HG02588 (cell line): ENCODE measurements at regions not wholly inside any gene's neighbourhood (a gene's known extent, or its start where the extent isn't known, plus 50 kb on each side); places are given as distances from the start of the nearest gene placed in this dataset.
"Not testable (repeated sequence)": the region's sequence is repeated elsewhere in the genome, so short reads cannot be mapped to it uniquely, and the experiment has no call there.

Source experiments
- ATAC-seq: cut with Tn5 transposase; IDR thresholded peaks from one replicate; pipeline ENCODE4 v1.9.1; 2021; ENCODE audit warnings: mild to moderate bottlenecking, moderate library complexity; ENCODE audit not compliant: unreplicated experiment

DNA sequence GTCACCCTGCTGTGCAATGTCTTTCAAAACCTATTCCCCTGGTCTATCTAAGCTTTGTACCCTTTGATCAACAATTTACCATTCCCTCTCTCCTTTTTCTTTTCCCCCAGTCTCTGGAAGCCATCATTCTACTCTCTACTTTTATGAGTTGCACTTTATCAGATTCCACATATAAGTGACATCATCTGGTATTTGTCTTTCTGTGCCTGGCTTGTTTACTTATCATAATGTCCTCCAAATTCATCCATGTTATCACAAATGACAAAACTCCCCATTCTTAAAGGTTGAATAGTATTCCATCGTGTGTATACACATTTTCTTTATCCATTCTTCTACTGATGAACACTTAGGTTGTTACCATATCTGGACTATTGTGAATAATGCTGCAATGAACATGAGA is 344.2 kb upstream of the CCNH start:
- no peak for ATAC-seq

DNA sequence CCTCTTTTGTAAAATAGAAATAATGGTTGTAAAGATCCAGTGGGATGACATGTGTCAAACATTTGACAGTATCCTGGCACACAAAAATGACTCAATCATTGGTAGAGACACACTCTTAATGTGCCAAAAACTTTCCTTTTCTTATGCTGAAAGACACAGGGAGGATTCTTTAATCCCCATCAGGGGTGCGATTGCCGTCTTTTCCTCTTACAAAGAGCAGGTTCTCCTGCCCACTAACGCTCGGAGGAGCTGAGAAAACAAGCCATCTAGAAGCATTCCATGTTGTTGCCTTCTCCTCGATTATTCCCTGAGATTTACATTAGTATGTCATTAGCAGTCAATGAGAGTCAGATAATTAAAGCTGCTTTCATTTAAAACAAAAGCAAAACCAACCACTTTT is 342.6 kb upstream of the CCNH start:
- ATAC-seq = no peak

DNA sequence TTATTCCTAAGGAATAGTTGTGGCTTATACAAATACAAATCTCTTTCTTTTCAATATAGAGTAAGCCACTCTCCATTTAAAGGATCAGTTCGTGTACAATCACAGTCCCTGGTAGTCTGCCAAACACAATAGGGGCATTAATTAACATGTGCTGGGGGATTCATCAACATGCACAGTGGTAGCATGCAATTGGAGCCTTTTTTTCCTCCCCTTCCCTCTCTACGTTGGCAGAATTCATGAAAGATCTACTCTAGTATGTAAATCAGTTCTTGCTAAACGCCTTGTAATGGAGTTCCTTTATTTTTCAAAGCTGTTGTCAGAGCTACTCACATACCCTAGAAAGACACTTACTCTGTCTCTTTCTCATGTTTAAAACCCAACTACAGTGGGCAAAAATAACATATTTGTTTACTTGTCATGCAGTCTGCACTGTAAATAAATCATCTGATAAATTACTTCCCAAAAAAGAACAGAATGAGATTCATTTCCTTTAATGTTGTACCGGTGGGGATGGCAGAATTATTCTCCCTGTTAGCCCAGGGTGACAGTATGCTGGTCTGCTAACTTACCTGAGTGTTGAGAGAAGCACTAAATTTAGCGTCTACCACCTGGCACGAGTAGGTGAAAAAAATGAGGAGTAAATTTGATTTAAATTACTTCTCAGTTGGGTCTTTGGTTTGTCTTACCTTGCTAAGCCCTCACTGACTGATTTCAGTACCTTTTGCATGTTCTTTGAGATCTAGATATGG is 341.5 kb upstream of the CCNH start:
- no peak for ATAC-seq

DNA sequence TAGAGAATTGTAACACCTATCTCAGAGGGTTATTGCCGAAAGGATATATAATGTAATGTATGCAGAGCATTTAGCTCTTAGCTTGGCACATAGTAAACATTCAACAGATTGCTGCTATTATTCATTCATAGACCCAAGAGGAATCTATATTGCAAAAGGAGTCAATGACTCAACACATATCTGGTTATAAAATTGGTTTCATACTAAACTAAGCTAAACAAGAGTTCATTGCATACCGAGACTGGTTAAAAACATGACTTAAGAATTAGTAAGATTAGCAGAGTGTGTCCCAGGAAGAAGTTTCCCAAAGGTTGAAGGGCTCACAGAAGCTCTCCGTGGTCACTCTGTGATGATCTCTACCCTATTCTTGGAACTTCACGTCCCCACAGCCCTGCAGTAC is 339.6 kb upstream of the CCNH start:
- ATAC-seq = no peak

DNA sequence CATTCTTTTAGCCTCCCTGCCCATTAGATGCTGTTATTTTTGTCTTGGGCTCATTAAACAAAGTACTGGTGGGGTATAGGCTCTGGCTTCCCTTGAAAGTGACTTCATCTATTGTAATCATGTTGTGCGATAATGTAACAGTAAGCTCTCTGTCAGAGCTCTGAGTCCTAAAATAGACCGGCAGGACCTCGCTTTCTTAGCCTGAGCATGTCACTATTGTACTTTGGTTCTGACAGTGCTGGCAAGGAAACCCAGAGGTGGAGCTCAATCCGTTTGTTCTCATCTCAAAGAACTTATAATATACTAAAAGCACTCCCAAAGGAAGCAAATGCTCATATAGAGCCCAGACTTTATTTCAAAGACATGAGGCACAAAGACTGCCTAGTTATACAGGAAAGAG is 339.1 kb upstream of the CCNH start:
- no peak for ATAC-seq

DNA sequence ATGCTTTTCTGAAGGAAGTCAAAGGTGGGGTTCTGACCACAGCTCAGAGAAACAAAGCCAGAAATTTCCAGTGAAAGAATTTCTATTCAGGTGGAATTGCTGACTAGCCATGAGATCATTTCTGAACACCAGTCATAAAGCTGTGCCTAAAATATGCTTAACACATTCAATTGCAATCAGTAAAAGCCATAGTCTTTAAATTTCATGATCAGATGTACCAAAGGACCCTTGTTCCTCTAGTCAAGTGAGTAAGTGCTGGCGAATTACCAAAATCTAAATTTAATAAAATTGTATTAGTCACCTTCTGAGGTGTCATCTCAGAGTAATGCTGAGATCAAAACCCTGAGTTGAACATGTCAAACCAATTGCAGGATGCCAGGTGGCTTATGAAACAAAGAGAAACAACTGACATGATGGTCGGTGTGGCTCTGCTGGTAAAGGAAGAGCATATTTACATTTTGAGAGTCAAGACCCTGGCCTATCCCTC is 334.2 kb upstream of the CCNH start:
- no peak for ATAC-seq

DNA sequence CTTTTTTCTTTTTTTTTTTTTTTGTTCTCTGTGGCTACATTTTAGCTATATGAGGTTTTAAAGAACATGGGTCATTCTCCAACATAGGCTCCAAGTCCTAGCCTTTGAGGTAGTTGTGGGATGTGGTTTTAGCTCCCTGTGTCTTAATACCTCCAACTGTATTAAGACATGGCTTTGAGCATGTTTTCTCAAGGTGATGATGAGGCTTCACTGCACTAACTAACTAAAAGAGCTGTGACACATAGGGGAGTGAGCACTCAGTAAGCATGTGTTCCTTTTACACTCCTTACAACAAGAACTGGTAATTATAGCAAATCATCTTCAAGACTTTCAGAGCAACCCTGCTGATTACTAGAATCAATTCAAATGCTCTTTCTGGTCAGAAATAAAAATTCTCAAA is 333.6 kb upstream of the CCNH start:
- no peak for ATAC-seq

DNA sequence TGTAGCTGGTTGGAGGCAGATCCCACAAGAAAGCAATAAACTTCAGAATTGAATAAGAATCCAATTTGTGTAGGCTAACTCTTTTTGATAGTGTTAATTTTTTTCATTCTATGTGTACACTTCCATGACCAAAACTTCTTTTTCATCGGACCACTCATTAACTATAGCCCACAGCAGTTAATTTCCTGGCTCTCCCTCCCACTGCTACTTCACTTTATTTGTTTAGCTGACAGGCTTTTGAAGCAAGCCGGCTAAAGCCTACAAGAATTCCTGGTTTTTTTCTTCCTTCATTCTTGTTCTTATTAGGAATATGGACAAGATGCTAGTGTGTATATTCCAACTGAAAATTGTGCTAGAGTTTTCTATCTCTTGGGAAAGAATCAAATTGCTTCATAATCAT is 329.2 kb upstream of the CCNH start:
- no peak for ATAC-seq

DNA sequence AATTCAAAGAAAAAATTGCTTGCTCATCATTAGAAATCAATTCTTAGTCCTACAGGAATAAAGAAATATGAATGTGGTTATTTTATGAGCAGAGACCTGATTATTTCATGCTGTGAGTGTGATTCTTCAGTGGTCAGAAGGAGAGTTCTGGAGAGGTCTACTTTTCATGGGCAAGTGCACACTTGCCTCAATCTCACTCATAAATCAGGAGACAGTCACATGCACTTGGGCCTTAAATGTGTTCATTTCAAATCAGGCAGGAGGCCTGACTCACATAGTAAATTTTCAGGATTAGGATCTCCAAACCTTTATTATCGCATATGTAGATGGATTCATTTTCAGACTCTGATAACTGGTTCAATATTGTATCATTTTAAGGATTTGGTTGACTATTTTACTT is 323.2 kb upstream of the CCNH start:
- ATAC-seq = no peak

DNA sequence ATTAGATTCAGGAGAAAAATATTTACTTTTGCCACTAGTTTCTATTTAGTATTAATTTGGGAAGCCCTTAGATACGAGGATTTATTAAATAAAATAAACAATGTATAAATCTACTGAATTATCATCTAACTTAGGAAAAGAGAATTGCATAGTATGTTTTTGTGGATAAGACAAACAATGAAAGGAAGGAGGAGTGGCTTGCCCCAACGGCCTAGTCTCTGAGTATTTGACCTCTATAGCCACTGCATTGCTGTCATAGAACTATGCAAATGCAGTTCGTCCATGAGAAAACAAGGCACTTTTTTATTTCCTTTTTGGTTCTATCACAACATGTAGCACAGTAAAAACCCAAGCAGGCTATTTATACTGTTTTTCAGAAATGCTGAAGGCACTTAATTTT is 321.2 kb upstream of the CCNH start:
- ATAC-seq = no peak

DNA sequence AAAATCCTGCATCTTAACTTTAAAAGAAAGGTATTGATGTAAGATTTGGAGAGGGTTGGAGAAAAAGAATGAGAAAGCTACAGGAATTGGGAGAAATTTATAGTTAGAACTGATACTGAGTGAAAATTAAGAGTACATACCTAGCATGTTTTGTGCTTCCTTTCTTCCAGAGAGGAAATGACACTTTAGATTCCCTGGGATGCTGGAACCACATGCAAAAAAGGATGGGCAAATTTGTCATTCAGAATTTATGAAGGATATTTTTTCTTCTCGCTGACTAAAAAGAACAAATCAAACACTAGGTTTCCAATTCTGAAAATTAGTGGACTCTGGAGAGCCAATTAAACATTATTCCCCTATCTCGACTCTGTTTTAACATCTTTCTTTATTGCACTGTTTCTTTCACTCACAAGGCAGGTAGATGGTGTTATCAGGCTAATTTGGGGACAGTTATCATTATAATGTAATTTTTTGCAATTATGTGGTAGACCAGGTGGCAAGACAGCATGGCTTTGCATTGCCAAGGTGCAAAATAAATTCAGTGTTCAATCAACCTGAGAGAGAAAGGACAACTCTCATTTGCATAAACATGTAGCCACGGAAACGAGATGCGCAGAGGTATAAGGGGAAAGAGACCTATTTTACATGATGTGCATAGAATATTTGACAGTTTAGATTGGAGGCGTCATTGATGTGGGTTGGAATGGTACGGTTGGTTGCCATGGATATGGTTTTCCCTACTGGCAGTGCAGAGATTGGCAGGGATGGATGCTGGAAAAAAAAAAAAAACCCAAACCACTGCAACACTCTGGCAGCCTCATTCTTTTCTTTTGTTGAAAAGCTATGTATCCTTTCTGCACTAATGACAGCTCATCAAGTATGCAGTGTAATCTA is 320.4 kb upstream of the CCNH start:
- ATAC-seq = no peak

DNA sequence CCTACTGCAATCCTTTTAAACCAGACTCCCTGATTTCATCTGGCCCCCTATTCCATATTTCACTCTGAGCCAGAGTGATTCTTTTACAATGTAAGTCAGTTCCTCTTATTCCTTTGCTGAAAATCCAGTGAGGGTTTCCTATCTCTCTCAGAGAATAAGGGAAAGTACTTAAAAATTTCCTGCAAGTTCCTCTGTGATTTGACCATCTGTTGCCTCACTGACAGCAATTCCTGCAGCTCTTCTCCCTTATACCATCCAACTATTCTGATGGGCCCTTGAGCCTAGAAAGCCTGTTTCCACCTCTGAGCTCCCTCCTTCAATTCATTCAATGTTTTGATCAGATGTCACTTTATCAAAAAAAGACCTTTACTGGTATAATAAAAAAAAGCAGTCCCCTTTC is 317.1 kb upstream of the CCNH start:
- no peak for ATAC-seq

DNA sequence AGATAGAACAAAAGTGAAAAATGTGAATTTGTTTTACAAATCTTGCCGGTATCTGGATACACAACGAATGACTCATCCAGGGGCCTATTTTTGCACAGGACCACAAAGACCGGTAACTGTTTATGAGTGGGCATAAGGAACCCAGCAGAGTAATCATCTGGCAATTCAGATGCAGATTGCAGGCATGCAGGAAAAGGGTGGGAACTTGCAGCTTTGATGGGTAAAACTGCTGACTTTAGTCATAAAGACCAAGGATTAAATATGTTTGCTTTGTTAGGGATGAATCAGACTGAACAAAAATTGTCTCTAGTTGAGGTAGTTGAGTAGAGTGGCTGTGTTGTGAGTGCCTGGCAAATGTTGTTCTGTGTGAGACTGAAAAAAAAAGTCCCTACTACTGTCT is 309.6 kb upstream of the CCNH start:
- no peak for ATAC-seq

DNA sequence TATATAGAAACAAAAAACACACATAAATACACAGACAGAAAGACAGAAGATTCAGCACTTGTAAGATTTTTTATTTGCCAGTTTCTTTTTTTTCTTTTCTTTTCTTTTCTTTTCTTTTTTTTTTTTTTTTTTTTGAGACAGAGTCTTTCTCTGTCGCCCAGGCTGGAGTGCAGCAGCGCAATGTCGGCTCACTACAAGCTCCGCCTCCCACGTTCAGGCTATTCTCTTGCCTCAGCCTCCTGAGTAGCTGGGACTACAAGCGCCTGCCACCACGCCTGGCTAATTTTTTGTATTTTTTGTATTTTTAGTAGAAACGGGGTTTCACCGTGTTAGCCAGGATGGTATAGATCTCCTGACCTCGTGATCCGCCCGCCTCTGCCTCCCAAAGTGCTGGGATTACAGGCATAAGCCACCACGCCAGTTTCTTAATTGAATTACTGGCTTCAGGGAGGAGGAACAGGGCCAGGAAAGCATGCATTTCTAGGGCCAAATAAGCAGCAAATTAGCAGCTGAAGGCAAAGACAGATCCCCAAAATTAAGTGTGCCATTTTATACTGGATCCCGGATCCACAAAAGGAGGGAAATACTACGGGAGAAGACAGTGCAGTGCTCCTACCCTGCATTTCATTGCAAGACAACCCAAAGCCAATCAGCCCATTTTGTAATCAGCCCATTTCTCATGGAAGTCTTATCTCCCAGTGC is 305.6 kb upstream of the CCNH start:
- not testable (repeated sequence) for ATAC-seq

DNA sequence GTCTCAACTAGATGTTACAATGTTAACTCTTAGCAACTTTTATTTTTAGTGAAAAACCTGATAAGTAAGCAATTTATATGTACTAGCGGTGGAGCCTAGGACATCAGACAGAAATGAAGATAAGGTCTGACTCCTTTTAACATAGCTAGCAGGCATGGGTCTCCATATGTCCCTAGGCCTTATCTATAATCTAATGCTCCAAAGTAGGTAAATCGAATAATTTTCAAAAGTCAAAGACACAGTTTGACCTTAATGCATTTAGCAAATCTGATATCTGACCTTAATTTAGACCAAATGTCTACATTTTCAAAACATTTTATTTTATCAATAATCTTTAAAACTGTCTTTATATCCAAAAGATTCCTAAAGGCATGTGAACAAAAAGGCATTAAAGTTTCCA is 305.0 kb upstream of the CCNH start:
- no peak for ATAC-seq

DNA sequence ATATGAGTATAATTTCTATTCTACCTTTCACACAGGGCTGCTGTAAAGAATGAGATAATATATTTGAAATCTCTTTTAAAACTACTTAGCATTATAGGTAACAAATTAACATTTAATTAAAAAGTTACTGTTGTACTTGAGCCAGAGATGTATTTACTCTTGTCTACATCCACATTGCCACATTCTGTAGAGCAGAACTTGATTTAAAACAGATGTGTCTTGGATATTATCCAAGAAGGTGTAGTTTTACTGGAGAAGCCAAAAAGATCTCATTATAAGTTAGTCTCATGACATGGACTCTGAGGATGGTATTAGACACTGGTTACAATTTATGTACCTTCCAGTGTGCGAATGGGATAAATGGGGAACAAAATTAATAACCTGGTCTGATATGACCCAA is 293.1 kb upstream of the CCNH start:
- ATAC-seq = no peak

DNA sequence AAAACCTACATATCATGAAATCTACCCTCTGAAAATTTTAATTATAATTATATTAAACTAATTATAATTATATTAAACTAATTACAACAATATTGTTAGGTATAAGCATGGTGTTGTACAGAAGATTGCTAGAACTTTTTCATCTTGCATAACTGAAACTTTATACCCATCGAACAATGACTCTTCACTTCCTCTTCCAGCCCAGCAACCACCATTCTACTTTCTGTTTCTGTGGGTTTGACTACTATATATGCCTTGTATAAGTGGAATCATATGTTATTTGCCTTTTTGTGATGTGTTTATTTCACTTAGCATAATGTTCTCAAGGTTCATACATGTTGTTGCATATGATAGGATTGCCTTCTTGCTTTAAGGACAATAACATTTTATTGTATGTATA is 274.2 kb upstream of the CCNH start:
- ATAC-seq = peak; percentile 84

DNA sequence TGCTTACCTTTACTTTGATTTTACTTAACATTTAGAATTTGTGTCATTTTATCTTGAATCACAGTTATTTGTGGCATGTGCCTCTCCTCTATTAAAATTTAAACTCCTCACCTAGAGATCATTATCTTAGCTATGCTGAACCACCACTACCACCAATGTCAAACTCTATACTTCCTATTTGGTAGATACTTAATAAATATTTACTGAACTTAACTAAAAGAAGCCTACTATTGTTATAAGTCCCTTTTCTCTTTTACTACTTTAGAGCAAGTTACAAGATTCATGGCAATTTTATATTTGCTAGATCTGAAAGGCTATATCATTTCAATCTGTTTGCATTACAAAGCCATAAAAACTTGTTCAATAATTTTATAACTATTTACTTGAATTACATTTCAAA is 273.3 kb upstream of the CCNH start:
- ATAC-seq = no peak

DNA sequence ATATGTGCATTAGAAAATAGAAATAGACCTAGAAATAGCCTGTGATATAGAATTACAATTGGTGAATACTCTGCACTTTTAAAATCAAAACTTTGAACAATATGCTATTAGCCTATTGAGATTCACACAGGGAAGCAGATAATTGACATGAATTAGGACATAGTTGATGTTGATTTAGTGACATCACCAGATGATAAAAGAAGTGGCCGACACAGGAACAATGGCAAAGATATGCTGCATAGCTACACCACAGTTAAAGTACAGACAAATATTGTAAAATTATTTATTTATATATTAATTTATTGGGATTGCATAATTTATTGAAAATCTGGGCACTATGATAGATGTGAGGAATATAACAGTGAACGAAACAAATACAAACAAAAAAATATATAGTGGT is 261.5 kb upstream of the CCNH start:
- no peak for ATAC-seq

DNA sequence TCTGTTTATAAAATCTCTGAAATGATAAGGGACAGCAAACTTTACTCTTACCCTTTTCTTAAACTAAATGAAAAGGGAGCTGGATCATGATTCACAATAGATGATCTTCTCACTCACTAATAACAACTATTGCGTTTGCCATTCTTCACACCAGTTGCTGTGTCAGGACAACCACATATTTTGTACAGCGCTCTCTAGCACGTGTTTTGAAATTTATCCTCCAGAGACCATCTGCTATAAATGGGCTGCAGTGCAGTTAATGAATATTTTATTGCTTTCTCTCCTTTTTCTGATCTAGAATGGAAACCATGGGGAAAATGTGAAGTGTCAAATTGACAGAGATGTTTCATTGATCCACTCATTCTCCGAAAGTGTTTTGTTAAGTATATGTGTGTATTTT is 258.4 kb upstream of the CCNH start:
- ATAC-seq = no peak

DNA sequence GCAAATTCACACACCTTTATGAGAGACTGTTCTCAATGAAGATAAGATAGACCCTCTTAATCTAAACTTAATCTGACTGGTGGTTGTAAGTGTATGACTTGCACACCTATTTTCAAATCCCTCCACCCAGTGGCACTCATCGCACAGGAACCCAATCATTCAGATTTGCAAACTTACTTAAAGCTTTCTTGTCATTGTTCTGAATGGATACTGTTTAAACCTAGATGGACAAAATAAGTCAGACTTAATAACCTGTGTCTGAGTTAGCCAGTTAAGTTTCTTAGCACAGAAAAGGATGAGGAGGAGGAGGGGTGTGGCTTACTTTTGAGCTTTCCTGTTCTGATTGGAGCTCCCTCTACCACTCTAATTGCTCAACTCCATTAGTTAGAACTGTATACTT is 252.4 kb upstream of the CCNH start:
- no peak for ATAC-seq
